OCI-LY1 (cell line): ENCODE measurements at regions not wholly inside any gene's neighbourhood (a gene's known extent, or its start where the extent isn't known, plus 50 kb on each side); places are given as distances from the start of the nearest gene placed in this dataset.

Experiments used
- EZH2 ChIP-seq: fragments of 200-600 bp; sonication (generic), shearing (Covaris generic); IDR thresholded peaks from 2 replicates; pipeline ENCODE4 v1.8.0; 2017; ENCODE audit warnings: borderline replicate concordance, mixed run types, mild to moderate bottlenecking, antibody characterized with exemption, low read length, moderate library complexity, mixed read lengths
- TF ChIP-seq, protein P1 (sequence below): fragments of 200-600 bp; sonication (generic), shearing (Covaris generic); IDR thresholded peaks from 2 replicates; pipeline ENCODE4 v1.5.1; 2017; ENCODE audit warnings: mild to moderate bottlenecking, antibody characterized with exemption, low read length, moderate library complexity, mixed read lengths

DNA sequence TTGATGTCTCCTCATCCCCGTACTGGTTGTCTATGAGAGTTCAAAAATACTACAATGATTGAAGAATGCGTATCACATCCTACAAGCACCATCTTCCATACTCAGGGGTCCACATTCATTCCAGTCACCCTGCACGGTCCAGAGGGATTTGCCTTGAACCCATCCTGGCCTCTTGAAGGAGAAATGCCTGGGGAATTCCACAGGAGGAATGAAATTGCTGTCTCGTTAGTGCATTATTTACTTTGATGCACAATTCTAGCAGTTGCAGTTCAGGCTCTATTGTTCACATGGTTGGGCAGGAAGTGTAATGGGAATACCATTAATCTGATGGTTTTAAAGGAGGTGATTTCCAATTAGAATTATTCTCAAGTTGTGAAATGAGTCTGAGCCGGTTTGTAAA is 369.1 kb upstream of the XYLT1 start:
- TF ChIP-seq, protein P1, sequence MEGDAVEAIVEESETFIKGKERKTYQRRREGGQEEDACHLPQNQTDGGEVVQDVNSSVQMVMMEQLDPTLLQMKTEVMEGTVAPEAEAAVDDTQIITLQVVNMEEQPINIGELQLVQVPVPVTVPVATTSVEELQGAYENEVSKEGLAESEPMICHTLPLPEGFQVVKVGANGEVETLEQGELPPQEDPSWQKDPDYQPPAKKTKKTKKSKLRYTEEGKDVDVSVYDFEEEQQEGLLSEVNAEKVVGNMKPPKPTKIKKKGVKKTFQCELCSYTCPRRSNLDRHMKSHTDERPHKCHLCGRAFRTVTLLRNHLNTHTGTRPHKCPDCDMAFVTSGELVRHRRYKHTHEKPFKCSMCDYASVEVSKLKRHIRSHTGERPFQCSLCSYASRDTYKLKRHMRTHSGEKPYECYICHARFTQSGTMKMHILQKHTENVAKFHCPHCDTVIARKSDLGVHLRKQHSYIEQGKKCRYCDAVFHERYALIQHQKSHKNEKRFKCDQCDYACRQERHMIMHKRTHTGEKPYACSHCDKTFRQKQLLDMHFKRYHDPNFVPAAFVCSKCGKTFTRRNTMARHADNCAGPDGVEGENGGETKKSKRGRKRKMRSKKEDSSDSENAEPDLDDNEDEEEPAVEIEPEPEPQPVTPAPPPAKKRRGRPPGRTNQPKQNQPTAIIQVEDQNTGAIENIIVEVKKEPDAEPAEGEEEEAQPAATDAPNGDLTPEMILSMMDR, result no peak
- TF ChIP-seq EZH2, result no peak
